AG04449 (cell line): ENCODE measurements at regions not wholly inside any gene's neighbourhood (a gene's known extent, or its start where the extent isn't known, plus 50 kb on each side); places are given as distances from the start of the nearest gene placed in this dataset.

Source experiments
- CTCF ChIA-PET: fragments of 350-600 bp; formaldehyde crosslinking; extraction: SDS; loops from one replicate; lab custom pipeline; 2021; ENCODE audit warnings: antibody characterized with exemption; lab: Yijun Ruan, JAX
- POLR2A ChIA-PET: fragments of 400-600, 350-600 bp; formaldehyde crosslinking; extraction: SDS; loops from one replicate; lab custom pipeline; 2020; ENCODE audit warnings: antibody characterized with exemption, inconsistent platforms; lab: Yijun Ruan, JAX
- DNase-seq: peaks from one replicate; pipeline ENCODE4 v3.0.0-alpha.2; 2010; ENCODE audit warnings: low read depth, low spot score
- H3K4me3 ChIP-seq: 2 replicates; pipeline ENCODE4 v1.5.1; 2011; ENCODE audit warnings: low read depth, mild to moderate bottlenecking, control low read depth, low read length
- TF ChIP-seq, protein P1 (sequence below): IDR thresholded peaks from one replicate; pipeline ENCODE4 v1.5.1; 2011; ENCODE audit warnings: mild to moderate bottlenecking, moderate library complexity, low read length, control low read depth, inconsistent platforms; ENCODE audit not compliant: insufficient read depth; ENCODE audit errors: missing control alignments

DNA sequence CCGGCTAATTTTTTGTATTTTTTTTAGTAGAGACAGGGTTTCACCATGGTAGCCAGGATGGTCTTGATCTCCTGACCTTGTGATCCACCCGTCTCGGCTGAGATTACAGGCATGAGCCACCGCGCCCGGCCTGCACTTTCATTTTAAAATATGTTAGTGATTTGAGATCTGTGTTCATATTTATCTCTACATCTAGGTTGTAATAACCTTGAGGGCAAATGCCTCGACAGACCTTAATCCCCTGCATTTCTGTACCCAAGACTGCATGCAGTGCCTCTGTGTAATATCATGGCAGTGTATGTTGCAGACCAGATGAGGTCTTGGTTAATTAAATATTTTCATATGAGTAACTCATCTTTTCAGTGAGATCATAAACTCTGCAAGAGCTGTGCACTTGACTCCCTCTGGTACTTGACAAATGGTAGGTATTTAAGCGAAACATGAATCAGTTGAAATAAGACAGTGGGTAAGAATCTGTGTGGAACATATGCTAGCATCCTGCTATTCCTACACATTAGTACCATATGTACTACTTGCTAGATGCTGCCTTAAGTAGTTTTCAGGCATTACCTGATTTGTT is 673.9 kb upstream of the ANKRD30A start:
- ChIA-PET POLR2A (no interaction called here), CTCF (interaction anchor here (1.0 kb wide), 1 partner anchor 10 kb away, joined by 3 read pairs; no protein-coding TSS in a partner anchor)
- no peak overlapping the region for H3K4me3 ChIP-seq

DNA sequence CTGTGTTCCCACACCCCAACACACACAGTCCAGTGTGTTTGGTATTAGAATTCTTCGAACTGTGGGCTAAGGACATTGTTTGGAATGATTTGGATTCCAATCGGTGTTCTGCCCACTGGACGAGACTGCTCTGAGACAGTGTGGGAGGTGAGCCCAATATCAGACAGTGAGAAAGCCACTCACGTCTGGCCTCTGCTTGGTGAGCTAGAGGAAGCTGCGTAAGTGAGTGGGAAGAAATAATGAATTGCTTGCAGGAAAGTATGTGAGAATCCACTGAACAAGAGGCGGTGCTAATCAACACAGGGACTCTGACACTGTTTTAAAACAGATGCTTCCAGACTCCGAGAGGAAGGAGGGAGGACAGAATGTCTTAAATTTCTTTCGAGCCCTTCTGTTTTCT is 675.0 kb upstream of the ANKRD30A start:
- CTCF ChIA-PET: no interaction called here

More for the DNA sequence above, 673.9 kb upstream of the ANKRD30A start:
- TF ChIP-seq, protein P1, sequence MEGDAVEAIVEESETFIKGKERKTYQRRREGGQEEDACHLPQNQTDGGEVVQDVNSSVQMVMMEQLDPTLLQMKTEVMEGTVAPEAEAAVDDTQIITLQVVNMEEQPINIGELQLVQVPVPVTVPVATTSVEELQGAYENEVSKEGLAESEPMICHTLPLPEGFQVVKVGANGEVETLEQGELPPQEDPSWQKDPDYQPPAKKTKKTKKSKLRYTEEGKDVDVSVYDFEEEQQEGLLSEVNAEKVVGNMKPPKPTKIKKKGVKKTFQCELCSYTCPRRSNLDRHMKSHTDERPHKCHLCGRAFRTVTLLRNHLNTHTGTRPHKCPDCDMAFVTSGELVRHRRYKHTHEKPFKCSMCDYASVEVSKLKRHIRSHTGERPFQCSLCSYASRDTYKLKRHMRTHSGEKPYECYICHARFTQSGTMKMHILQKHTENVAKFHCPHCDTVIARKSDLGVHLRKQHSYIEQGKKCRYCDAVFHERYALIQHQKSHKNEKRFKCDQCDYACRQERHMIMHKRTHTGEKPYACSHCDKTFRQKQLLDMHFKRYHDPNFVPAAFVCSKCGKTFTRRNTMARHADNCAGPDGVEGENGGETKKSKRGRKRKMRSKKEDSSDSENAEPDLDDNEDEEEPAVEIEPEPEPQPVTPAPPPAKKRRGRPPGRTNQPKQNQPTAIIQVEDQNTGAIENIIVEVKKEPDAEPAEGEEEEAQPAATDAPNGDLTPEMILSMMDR: no peak
- DNase-seq: no peak

GRCh38 chr10:36448760-36449691 is 676.4 kb upstream of the ANKRD30A start:
- CTCF ChIA-PET: no interaction called here
- POLR2A ChIA-PET: no interaction called here
- no peak overlapping the region for H3K4me3 ChIP-seq
- TF ChIP-seq, protein P1: no peak
- DNase-seq: no peak

More for the DNA sequence above, 675.0 kb upstream of the ANKRD30A start:
- peak; percentile 36 for DNase-seq
- no peak overlapping the region for H3K4me3 ChIP-seq
- TF ChIP-seq, protein P1: no peak
- POLR2A ChIA-PET: no interaction called here

DNA sequence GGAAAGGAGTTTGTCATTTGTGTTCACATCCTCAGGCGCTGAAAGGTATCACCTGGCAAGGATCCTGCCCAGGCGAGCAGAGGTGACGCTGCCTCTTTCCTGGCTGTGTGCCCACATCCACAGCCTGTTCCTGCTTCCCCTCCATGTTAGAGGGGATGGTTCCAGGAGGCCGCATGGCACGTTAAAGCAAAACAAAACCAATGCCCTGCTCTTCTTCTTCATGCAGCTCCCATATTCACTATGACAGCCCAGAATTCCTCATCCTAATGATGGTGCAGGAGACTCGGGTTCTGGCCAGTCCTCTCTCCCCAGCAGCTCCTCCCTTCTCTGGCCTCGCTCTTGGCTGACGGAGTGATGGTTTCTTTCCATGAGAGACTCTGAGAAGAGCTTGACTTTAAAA is 678.5 kb upstream of the ANKRD30A start:
- no peak for DNase-seq
- H3K4me3 ChIP-seq: no peak overlapping the region
- CTCF ChIA-PET: interaction anchor here (0.6 kb wide), 1 partner anchor 27 kb away, joined by 3 read pairs; no protein-coding TSS in a partner anchor
- POLR2A ChIA-PET: no interaction called here
- TF ChIP-seq, protein P1: no peak

DNA sequence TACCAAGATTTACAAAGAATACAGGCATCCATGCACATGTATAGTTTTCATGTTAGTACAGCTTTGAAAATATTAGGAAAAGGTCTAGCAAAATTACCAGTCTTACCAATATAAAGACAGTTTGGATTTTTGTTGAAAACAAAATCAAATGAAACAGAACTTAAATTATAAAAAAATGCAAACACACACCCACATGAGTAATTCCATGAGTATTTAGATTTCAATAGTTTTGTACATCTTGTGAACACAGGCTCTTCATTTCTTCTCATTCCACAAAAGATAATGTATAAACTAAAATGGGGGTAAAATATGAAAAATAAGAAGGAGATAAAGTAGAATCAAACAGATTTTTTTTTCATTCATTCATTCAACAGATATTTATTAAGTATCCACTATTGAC is 682.2 kb upstream of the ANKRD30A start:
- TF ChIP-seq, protein P1: no peak
- ChIA-PET CTCF (no interaction called here), POLR2A (no interaction called here)
- no peak overlapping the region for H3K4me3 ChIP-seq
- DNase-seq: no peak

GRCh38 chr10:36441557-36441956 is 683.8 kb upstream of the ANKRD30A start:
- DNase-seq: no peak
- no peak overlapping the region for H3K4me3 ChIP-seq
- TF ChIP-seq, protein P1: no peak
- ChIA-PET POLR2A (no interaction called here), CTCF (no interaction called here)
